ENCODE measurements at regions not wholly inside any gene's neighbourhood (a gene's known extent, or its start where the extent isn't known, plus 50 kb on each side); places are given as distances from the start of the nearest gene placed in this dataset.
A peak's percentile ranks its signal among the peaks of the same experiment; 100 is the strongest.
"Not testable (repeated sequence)": the region's sequence is repeated elsewhere in the genome, so short reads cannot be mapped to it uniquely, and the experiment has no call there.

DNA sequence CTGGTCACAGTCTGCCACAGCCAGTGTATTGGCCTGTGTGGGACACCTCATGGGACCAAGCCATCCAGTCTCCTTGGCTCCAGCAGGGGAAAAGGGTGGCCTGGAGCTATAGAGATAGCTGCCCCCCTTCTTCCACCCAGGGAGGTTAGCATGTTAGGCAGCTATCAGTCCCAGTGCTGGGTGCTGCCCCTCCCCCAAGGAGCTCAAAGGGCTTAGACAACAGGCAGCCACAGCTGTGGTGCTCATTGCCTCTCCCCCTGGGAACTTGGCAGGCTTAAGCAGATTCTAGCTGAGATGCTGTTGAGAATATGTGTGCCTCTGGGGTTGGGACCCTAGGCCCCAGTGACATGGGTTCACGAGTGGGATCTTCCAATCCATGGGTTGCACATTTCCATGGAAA lies 226.0 kb upstream of the PTGER4 start:
- no peak for DNase-seq (ENCODE audit: low read depth, low spot score)

- DNase-seq (ENCODE audit: low read depth, low spot score) = no peak
Observed at GRCh38 chr5:40452874-40453624, 226.7 kb upstream of the PTGER4 start.

- DNase-seq (ENCODE audit: low read depth, low spot score) = no peak
Observed at GRCh38 chr5:40447438-40447837, 232.3 kb upstream of the PTGER4 start.

DNA sequence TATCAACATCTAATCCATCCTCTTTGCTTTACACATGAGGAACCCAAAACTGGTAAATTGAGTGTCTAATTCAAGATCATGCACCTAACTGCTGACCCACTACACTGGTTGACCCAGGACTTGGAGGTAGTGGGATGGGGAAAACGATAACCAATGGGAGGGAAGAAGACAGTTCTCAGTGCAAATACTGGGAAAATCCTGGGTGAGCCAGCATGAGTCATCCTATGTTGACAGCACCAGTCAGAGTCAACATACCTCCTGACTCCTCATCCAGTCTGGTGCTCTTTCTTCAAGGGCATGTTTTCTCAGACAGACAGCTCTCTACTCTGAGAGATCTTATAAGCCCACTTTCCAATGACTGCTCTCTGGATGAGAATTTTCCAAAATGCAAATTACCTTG lies 232.8 kb upstream of the PTGER4 start:
- DNase-seq (ENCODE audit: low read depth, low spot score) = peak; percentile 60

GRCh38 chr5:40442346-40442745 lies 237.4 kb upstream of the PTGER4 start:
- peak; percentile 34 for DNase-seq (ENCODE audit: low read depth, low spot score)

DNA sequence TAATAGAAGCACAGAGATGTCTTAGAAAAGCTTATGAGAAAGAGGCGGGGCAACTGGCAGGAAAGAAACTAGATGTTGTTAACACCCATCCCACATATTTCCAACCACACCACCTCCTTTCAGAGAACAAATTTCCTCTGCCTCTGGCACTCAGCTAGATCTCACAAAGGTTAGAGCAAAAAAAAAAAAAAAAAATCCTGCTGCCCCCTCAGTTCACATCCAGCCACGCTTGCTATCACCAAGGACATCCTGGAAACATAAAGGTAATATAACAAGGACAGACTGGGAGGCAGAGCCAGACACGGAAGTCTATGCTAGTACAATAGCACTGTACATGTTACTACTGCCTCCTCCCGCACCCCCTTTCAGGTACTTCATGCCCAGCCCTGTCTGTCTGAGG lies 238.0 kb upstream of the PTGER4 start:
- DNase-seq (ENCODE audit: low read depth, low spot score) = no peak

DNA sequence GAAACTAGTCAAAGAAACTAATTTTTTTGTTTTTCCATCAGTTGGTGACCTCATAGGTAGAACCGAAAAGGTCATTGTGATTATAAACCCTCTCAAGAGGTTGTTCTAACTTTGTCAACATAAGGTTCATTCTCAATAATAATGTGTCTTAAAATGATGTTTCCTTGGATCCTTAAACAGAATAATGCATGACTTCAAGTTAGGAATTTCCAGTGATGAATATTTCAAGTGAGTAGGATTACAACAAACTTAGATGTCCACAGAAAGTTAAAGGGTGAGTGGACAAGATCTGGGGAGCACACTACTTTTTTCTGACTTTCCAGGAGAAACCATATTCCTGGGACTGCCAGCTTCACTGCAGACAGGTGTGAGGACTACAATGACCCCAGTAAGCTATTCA lies 239.0 kb upstream of the PTGER4 start:
- no peak for DNase-seq (ENCODE audit: low read depth, low spot score)

- not testable (repeated sequence) for DNase-seq (ENCODE audit: low read depth, low spot score)
Observed at GRCh38 chr5:40439103-40439502, 240.6 kb upstream of the PTGER4 start.

GRCh38 chr5:40438646-40439045 lies 241.1 kb upstream of the PTGER4 start:
- DNase-seq (ENCODE audit: low read depth, low spot score) = not testable (repeated sequence)

DNA sequence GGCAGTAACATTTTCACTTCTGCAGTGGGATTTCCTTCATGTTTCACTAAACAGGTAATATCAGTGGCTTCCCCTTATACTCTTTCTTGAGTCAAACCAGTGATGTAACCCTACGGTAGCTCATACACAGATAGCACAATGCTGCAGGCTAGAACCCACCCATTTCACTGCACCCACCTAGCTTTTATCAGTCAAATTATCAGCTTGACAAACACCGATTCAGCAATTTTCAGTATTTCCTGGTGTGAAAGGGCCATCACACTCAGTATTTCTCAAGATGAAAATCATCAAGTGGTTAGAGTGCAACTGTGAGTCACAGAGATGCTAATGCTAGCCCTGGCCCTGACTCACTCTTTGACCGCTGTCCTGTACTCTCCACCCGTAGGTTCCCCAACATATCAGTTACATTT lies 242.3 kb upstream of the PTGER4 start:
- peak; percentile 59 for DNase-seq (ENCODE audit: low read depth, low spot score)

DNA sequence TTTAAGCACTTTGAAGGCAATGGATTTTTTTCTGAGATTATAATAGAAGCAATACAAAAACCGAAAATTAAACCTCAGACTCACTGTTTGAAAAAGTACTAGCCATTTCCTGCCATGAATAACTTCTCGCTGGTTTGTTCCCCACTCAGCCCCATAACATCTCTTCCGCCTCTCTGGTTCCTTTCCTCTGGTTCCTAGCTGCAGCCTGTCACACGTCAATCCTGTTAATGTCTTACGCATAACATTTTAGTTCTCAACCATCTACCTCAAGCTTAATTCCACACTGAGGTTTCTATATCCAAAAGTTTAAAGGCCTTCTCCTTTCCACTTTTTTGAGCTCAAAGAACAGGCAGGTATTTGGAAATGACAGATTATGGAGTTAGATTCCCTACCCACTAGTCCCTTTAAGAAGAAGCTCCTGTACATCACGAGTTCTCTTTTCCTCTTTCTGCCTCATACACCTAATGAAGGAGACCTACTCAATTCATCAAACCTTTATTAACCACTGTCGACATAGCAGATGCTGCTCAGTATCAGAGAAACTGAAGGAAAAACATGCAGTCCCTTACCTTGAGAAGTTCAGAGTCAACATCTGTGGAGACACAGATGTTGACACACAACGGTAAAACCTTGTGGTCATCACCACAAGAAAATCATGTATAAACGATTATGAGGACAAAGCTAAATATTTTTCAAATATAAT lies 243.0 kb upstream of the PTGER4 start:
- DNase-seq (ENCODE audit: low read depth, low spot score) = no peak

DNA sequence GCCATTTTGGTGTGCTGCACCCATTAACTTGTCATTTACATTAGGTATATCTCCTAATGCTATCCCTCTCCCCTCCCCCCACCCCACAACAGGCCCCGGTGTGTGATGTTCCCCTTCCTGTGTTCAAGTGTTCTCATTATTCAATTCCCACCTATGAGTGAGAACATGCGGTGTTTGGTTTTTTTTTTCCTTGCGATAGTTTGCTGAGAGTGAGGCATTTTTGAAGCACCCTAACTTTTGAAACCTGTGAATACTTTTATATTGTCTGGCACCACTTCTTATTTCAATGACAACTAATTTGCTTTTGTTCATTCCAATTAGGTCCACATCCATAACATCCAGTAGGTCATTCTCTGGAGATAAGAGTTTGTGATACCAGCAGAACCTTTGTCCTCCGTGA lies 244.0 kb upstream of the PTGER4 start:
- not testable (repeated sequence) for DNase-seq (ENCODE audit: low read depth, low spot score)

DNA sequence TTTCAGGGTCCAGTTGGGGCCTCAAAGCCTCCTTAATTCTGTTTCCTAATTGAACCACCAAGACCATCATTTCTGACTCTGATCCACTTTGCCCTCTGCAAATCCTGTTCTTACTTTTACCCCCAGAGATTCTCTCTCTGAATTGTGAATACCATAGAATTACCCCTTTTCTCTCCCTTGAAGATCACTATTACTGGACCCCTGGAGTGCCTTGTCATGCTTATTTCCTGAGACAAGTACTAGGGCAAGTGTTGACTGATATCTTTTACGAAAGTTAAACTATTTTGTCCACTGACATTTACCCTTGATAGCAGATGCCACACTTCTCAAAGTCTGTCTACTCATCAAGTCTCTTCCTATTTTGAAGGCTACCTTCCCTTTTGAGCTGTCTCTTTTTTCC lies 246.9 kb upstream of the PTGER4 start:
- no peak for DNase-seq (ENCODE audit: low read depth, low spot score)

- no peak for DNase-seq (ENCODE audit: low read depth, low spot score)
Observed at GRCh38 chr5:40431734-40432133, 248.0 kb upstream of the PTGER4 start.

- no peak for DNase-seq (ENCODE audit: low read depth, low spot score)
Observed at GRCh38 chr5:40430101-40430710, 249.5 kb upstream of the PTGER4 start.

GRCh38 chr5:40429258-40430100 lies 250.2 kb upstream of the PTGER4 start:
- no peak for DNase-seq (ENCODE audit: low read depth, low spot score)

GRCh38 chr5:40428815-40429214 lies 250.9 kb upstream of the PTGER4 start:
- no peak for DNase-seq (ENCODE audit: low read depth, low spot score)

GRCh38 chr5:40428126-40428525 lies 251.6 kb upstream of the PTGER4 start:
- peak; percentile 59 for DNase-seq (ENCODE audit: low read depth, low spot score)

GRCh38 chr5:40417046-40417810 lies 262.5 kb upstream of the PTGER4 start:
- not testable (repeated sequence) for DNase-seq (ENCODE audit: low read depth, low spot score)

DNA sequence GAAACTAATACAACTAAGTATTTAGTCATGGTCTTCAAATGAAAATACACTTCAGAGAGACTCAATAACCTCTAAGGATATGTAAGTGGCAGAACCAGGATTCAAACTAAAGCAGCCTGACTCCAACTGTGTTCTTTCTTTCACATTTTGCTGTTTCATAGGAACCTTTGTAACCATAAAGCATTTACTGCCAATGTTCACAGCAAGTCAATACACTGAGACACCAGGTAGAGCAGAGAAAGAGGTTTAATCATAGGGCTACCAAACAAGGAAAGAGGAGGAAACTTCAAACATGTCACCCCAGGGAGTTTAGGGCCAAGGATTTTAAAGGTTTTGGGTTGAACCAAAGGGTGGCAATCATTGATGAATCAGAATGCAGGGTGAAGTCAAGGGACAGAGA lies 263.1 kb upstream of the PTGER4 start:
- DNase-seq (ENCODE audit: low read depth, low spot score) = no peak

DNA sequence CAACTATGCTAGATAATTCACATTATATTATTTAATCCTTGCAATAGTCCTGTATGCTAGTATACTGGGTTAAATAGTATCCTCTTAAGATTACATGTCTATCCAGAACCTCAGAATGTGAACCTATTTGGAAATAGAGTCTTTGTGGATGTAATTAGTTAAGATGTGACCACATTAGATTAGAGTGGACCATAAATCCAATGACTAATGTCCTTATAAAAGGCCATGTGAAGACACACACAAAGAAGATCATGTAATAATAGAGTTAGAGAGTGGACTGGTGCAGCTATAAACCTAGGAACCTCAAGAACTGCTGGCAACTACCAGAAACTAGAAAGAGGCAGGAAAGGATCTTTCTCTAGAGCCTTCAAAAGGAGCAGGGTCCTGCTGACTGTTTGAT lies 263.6 kb upstream of the PTGER4 start:
- DNase-seq (ENCODE audit: low read depth, low spot score) = no peak
